Ramos (cell line): ENCODE measurements at regions not wholly inside any gene's neighbourhood (a gene's known extent, or its start where the extent isn't known, plus 50 kb on each side); places are given as distances from the start of the nearest gene placed in this dataset.

Experiments used
- in situ Hi-C: fragments of 300-500 bp; cut with MboI; formaldehyde crosslinking; loops from one replicate; pipeline ENCODE4 v1.14.3; 2022; ENCODE audit warnings: low sequenced_read_pairs; ENCODE audit not compliant: unreplicated experiment

GRCh38 chr17:15112846-15113617, 152.1 kb downstream of the PMP22 start:
- in situ Hi-C loops = no loop called here

- in situ Hi-C loops = no loop called here
Observed at GRCh38 chr17:15109608-15110007, 155.5 kb downstream of the PMP22 start.

GRCh38 chr17:15108992-15109391, 156.1 kb downstream of the PMP22 start:
- in situ Hi-C loops = no loop called here

GRCh38 chr17:15106540-15106939, 158.6 kb downstream of the PMP22 start:
- in situ Hi-C loops = no loop called here

GRCh38 chr17:15103785-15104184, 161.3 kb downstream of the PMP22 start:
- in situ Hi-C loops = no loop called here

GRCh38 chr17:15101175-15101574, 164.0 kb downstream of the PMP22 start:
- in situ Hi-C loops = no loop called here

GRCh38 chr17:15096511-15096910, 168.6 kb downstream of the PMP22 start:
- in situ Hi-C loops = no loop called here

- in situ Hi-C loops = no loop called here
Observed at GRCh38 chr17:15095935-15096334, 169.2 kb downstream of the PMP22 start.

GRCh38 chr17:15092762-15093161, 172.4 kb downstream of the PMP22 start:
- in situ Hi-C loops = no loop called here

- in situ Hi-C loops = no loop called here
Observed at GRCh38 chr17:15092261-15092660, 172.9 kb downstream of the PMP22 start.

GRCh38 chr17:15091825-15092224, 173.3 kb downstream of the PMP22 start:
- in situ Hi-C loops = no loop called here

- in situ Hi-C loops = no loop called here
Observed at GRCh38 chr17:15090533-15090932, 174.6 kb downstream of the PMP22 start.

GRCh38 chr17:15087946-15088345, 177.2 kb downstream of the PMP22 start:
- in situ Hi-C loops = no loop called here

- in situ Hi-C loops = no loop called here
Observed at GRCh38 chr17:15086776-15087295, 178.3 kb downstream of the PMP22 start.

GRCh38 chr17:15085890-15086677, 179.0 kb downstream of the PMP22 start:
- in situ Hi-C loops = no loop called here

- in situ Hi-C loops = no loop called here
Observed at GRCh38 chr17:15083225-15083624, 181.9 kb downstream of the PMP22 start.

GRCh38 chr17:15081008-15081407, 184.1 kb downstream of the PMP22 start:
- in situ Hi-C loops = no loop called here

- in situ Hi-C loops = no loop called here
Observed at GRCh38 chr17:15078570-15078969, 186.6 kb downstream of the PMP22 start.

- in situ Hi-C loops = no loop called here
Observed at GRCh38 chr17:15076991-15077663, 188.0 kb downstream of the PMP22 start.

GRCh38 chr17:15051933-15052332, 213.2 kb downstream of the PMP22 start:
- in situ Hi-C loops = no loop called here

- in situ Hi-C loops = no loop called here
Observed at GRCh38 chr17:15049795-15050160, 215.3 kb downstream of the PMP22 start.
